ENCODE measurements at regions not wholly inside any gene's neighbourhood (a gene's known extent, or its start where the extent isn't known, plus 50 kb on each side); places are given as distances from the start of the nearest gene placed in this dataset.

- TF ChIP-seq CTCF (IDR thresholded peaks at IDR 0.05), result no peak
- no peak for TF ChIP-seq EZH2 (IDR thresholded peaks at IDR 0.05)
Measured at GRCh38 chr1:30186586-30186985, 536.8 kb downstream of the MATN1 start.

Measured in neural progenitor cell (in vitro differentiated cells).